LNCAP (cell line): ENCODE measurements at regions not wholly inside any gene's neighbourhood (a gene's known extent, or its start where the extent isn't known, plus 50 kb on each side); places are given as distances from the start of the nearest gene placed in this dataset.

Experiments used
- TF ChIP-seq, protein P1 (sequence below): fragments of 450-650 bp; IDR thresholded peaks from 2 replicates; pipeline ENCODE4 v1.5.1; 2017; ENCODE audit warnings: mild to moderate bottlenecking

DNA sequence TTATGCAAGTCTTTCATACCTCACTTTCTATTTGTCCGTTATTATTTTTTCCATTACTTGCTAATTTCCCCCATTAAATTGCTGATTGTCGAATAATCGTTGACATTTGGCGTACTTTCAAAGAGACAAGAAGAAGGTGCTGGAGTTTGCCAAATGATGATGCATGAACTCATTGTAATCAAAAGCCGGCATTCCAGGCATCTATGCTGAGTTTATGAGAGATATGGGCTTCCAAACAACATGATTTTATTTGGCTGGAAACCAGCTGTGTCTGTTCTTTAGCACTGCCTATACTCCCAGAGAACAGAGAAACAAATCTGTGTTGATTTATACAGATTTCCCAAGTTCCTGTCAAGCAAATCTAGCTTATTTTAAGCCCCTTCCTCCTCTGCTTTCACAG is 80.8 kb upstream of the RPS6KA3 start:
- TF ChIP-seq, protein P1, sequence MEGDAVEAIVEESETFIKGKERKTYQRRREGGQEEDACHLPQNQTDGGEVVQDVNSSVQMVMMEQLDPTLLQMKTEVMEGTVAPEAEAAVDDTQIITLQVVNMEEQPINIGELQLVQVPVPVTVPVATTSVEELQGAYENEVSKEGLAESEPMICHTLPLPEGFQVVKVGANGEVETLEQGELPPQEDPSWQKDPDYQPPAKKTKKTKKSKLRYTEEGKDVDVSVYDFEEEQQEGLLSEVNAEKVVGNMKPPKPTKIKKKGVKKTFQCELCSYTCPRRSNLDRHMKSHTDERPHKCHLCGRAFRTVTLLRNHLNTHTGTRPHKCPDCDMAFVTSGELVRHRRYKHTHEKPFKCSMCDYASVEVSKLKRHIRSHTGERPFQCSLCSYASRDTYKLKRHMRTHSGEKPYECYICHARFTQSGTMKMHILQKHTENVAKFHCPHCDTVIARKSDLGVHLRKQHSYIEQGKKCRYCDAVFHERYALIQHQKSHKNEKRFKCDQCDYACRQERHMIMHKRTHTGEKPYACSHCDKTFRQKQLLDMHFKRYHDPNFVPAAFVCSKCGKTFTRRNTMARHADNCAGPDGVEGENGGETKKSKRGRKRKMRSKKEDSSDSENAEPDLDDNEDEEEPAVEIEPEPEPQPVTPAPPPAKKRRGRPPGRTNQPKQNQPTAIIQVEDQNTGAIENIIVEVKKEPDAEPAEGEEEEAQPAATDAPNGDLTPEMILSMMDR, result no peak

DNA sequence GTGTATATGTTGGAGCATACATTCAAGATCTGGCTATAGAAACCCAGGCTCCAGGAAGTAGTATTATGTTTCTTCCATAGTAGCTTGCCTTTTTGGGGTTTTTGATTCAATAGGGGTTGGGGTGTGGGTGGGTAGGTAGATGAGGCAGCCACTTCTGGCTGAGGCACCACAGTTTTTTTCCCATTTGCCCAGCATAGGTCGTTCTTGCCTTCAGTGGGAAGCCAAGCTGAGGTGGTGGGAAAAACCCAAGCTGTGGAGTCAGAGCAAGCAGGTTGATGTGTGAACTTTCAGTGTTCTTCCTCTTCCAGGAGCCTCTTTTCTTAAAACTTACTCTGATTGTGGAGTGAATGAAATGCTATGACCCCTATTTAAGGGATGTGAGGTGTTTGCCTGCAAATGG is 67.0 kb upstream of the RPS6KA3 start:
- TF ChIP-seq, protein P1, result no peak

DNA sequence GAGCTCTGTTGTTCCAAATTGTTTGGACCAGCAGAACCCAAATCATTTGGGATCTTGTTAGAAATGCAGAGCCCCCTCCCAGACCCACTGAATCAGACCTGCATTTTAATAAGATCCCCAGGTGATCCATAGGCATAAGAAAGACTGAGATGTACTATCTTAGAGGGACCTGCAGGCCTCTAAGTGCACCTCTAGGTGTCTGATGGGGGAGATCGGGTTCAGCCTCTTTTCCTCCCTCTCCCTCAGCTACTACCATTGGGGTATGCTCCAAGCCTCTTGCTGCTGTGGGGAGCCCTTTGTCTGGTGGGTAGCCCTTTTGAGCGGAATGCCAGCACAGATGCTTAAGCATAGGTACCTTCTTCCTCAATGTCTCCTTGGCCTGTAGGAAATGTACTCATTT is 63.8 kb upstream of the RPS6KA3 start:
- TF ChIP-seq, protein P1, result no peak

DNA sequence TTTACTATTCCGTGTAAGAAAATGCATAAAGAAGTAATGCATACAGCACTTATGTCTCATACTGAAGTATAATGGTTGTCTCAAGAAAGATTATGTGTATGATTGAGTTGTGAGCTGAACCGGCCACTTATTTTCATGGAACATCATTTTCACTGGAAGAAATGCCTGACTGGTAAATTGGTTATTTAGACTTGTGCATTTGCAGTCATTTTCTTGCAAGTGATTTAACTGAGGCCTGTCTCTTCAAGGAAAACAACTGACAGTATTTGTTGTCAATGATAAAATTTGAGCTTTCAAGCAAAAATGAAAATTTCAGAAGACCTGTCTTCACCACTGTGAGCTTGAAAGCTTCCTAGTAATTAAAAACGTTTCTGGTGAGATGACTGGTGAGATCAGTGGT is 62.7 kb upstream of the RPS6KA3 start:
- TF ChIP-seq, protein P1, result no peak

DNA sequence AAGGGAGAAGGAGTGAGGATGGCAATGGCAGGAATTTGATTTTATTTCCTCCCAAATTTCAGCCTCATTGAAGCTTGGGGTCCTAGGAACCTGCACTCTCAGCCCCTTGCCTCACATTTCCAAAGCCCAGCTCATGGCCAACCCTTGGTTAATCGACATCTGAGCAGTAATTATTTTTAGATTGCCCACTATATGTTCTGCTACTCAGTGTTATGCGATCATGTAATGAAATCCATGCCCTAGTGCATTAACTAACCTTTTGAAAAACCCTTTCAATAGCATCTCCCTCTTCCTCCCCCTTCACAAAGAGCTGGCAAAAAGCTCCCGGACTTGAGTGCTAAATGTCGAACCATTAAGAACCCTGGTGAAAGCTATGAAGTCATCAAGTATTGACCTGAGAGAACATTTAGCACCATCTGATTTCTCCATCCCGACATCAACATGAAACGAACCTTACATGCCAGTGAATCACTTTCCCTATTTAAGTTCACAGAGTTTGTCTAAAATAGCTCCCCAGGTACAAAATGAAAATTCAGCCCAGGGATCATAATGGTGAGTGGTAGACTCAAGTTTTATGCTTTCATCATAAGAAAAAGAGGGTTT is 59.2 kb upstream of the RPS6KA3 start:
- TF ChIP-seq, protein P1, result no peak

DNA sequence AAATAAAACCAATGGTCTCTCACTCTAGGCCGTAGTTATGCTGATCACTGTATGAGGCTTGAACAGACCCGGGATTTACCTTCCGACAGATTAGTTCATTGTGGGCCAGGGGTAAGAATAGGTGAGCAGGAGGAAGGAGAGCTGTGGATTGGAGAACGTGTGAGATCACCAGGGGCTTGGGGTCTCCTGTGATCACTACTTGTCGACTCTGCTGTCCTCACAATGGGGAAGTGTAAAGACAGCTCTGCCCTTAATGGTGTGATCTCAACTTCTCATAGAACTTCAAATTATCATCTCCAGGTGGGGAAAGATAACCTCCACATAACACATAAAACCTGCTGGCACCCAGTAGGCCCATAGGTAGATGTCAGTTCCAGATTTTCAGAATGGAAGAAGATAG is 56.2 kb upstream of the RPS6KA3 start:
- TF ChIP-seq, protein P1, result no peak

DNA sequence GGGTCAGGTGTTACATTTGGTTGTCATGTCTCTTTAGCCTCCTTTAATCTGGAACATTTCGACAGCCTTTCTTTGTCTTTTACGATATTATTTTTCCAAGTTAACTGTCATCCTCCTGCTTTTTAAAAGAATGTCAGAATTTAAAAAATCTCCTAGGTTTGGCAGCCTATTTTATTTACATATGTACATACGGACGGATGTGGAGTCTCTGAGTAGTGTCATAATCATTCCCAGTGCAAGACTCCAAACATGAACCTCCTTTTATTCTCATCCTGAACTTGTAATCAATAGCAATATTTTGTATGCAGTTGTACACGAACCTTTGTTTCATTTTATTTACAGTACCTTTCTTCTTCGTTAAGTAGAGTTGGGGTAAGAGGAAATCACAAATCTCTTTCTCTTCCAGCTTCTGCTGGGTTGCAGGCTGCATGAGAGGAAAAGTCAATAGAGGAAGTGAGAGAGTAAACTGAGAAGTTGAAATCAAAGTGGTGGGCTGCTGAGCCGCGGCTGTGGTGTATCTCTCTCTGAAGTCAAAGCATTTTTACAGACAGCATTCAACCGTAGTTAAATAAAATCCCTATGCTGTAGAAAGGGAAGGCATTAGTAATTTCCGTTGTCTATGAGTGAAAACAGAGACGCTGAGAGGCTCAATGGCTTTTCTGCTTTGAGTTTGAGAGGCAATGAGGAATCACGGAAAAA is 53.9 kb upstream of the RPS6KA3 start:
- TF ChIP-seq, protein P1, result no peak
